ENCODE measurements at regions not wholly inside any gene's neighbourhood (a gene's known extent, or its start where the extent isn't known, plus 50 kb on each side); places are given as distances from the start of the nearest gene placed in this dataset.
"Not testable (repeated sequence)": the region's sequence is repeated elsewhere in the genome, so short reads cannot be mapped to it uniquely, and the experiment has no call there.

DNA sequence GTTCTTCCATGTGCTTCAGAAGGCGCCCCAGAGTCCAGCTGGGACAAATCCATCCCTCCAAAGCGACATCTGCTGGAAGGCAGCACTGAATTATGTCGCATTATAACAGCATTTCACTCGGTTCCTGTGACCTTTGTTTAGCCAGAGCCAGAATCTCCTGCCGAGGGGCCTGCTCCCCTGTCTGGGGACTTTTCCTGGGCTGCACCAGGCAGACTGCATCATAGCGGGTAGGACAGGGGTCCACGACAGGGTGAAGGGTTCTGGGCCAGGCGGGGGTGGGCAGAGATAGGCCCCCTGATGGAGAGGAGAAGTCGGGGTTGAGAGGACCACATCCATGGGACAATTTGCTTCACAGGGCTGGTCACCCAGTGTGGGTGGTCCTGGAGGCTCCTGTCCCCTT, 276.9 kb downstream of the MATN1 start:
- H3K9ac ChIP-seq (ENCODE audit: low read length): no peak overlapping the region
- H3K36me3 ChIP-seq (ENCODE audit: control insufficient read depth, low read depth, low read length): no peaks in the 10 kb centered on the region
- H3K9me3 ChIP-seq (ENCODE audit: control insufficient read depth, low read depth, low read length): no peaks in the 10 kb centered on the region
- no peaks in the 10 kb centered on the region for H3K4me1 ChIP-seq (ENCODE audit: control insufficient read depth, low read depth, low read length)
- no peak overlapping the region for H3K4me3 ChIP-seq (ENCODE audit: low read length)
- no peak overlapping the region for H3K27ac ChIP-seq (ENCODE audit: low read length)
- H3K27me3 ChIP-seq (ENCODE audit: control insufficient read depth, insufficient read depth, low read length): no peaks in the 10 kb centered on the region

DNA sequence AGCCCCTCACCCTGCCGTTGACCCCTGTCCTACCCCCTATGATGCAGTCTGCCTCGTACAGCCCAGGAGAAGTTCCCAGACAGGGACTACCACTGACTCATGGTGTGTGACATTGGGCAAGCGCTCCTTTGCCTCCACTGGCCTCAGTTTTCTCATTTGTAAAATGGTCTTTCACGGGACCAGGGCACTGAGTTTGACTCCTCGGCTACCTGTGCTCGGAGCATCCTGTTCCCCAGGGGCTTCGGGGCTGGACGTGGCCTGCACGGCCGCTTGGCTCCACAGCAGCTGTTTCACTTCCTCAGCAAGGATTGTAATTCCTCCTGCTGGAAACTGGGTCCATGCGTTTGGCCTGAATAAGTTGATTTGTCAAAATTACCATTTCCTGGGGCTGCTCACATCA, 277.3 kb downstream of the MATN1 start:
- no peaks in the 10 kb centered on the region for H3K9me3 ChIP-seq (ENCODE audit: control insufficient read depth, low read depth, low read length)
- H3K4me3 ChIP-seq (ENCODE audit: low read length): no peak overlapping the region
- H3K27me3 ChIP-seq (ENCODE audit: control insufficient read depth, insufficient read depth, low read length): no peaks in the 10 kb centered on the region
- no peaks in the 10 kb centered on the region for H3K4me1 ChIP-seq (ENCODE audit: control insufficient read depth, low read depth, low read length)
- no peak overlapping the region for H3K27ac ChIP-seq (ENCODE audit: low read length)
- no peak overlapping the region for H3K9ac ChIP-seq (ENCODE audit: low read length)
- no peaks in the 10 kb centered on the region for H3K36me3 ChIP-seq (ENCODE audit: control insufficient read depth, low read depth, low read length)

DNA sequence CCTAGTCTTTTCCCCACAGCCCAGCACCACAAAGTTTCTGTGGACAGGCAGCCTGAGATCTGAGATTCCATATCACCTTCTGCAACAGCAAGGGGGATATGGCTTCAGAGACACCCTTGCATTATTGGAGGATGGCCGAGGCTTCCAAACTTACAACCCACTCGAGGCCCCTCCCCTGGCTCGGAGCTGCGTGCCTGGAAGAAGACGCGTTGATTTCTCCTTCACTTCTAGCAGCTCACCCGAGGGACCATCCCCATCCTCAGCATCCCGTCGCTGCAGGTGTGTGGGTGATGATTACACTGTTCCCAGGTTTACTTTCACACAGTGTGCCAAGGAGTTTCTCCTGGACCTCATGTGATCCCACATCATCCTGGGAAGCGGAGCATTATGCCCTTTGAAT, 277.9 kb downstream of the MATN1 start:
- no peaks in the 10 kb centered on the region for H3K36me3 ChIP-seq (ENCODE audit: control insufficient read depth, low read depth, low read length)

DNA sequence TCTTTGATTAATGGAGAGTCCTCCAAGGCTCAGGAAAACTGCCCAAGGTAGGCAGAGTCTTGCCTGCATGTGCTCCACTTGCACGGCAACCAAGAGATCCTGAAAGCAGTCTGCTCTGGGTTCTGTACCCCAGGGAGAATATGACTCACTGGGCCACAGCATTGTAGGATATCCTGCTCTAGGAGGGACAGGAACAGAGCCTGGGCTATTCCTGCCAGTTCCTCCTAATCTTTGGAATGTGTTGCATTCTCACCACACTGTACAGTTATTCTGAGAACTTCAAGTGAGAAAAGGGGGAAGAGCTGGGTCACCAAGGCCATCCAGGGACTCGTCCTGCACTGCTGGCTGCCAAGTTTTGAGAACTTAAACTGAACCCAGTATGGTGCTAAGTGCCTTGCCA, 278.5 kb downstream of the MATN1 start:
- no peaks in the 10 kb centered on the region for H3K9me3 ChIP-seq (ENCODE audit: control insufficient read depth, low read depth, low read length)
- H3K36me3 ChIP-seq (ENCODE audit: control insufficient read depth, low read depth, low read length): no peaks in the 10 kb centered on the region
- no peak overlapping the region for H3K9ac ChIP-seq (ENCODE audit: low read length)
- H3K4me3 ChIP-seq (ENCODE audit: low read length): no peak overlapping the region
- H3K27ac ChIP-seq (ENCODE audit: low read length): no peak overlapping the region
- H3K27me3 ChIP-seq (ENCODE audit: control insufficient read depth, insufficient read depth, low read length): no peaks in the 10 kb centered on the region
- H3K4me1 ChIP-seq (ENCODE audit: control insufficient read depth, low read depth, low read length): no peaks in the 10 kb centered on the region

More for the DNA sequence above, 277.9 kb downstream of the MATN1 start:
- no peaks in the 10 kb centered on the region for H3K9me3 ChIP-seq (ENCODE audit: control insufficient read depth, low read depth, low read length)
- no peak overlapping the region for H3K4me3 ChIP-seq (ENCODE audit: low read length)
- H3K4me1 ChIP-seq (ENCODE audit: control insufficient read depth, low read depth, low read length): no peaks in the 10 kb centered on the region
- no peak overlapping the region for H3K27ac ChIP-seq (ENCODE audit: low read length)
- H3K27me3 ChIP-seq (ENCODE audit: control insufficient read depth, insufficient read depth, low read length): no peaks in the 10 kb centered on the region
- H3K9ac ChIP-seq (ENCODE audit: low read length): no peak overlapping the region

DNA sequence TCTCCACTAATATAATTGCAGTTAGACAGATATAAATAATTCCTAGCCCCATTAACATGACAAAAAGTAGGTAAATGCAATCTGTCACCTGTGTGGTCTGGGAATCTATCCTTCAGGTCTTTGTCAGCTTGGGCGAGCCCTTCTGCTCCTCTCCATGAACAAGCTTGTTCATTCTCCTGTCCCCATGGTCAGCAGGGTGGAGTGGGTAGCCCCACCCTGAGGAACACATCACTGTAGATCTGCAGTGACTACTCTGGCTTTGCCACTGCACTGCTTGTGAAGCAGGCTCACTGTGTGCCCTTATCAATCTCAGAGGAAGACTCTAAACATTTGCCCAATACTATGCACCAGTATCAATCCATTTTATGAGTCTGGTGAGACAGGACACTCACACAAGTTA, 279.0 kb downstream of the MATN1 start:
- Histone ChIP-seq H3K4me3 (ENCODE audit: low read length) (no peak overlapping the region), H3K27me3 (ENCODE audit: control insufficient read depth, insufficient read depth, low read length) (no peaks in the 10 kb centered on the region), H3K36me3 (ENCODE audit: control insufficient read depth, low read depth, low read length) (no peaks in the 10 kb centered on the region), H3K27ac (ENCODE audit: low read length) (no peak overlapping the region), H3K9ac (ENCODE audit: low read length) (no peak overlapping the region), H3K4me1 (ENCODE audit: control insufficient read depth, low read depth, low read length) (no peaks in the 10 kb centered on the region), H3K9me3 (ENCODE audit: control insufficient read depth, low read depth, low read length) (no peaks in the 10 kb centered on the region)

DNA sequence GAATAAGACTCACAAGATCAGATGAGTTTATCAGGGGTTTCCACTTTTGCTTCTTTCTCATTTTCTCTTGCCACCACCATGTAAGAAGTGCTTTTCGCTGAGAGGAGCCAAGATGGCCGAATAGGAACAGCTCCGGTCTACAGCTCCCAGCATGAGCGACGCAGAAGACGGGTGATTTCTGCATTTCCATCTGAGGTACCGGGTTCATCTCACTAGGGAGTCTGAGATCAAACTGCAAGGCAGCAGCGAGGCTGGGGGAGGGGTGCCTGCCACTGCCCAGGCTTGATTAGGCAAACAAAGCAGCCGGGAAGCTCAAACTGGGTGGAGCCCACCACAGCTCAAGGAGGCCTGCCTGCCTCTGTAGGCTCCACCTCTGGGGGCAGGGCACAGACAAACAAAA, 285.1 kb downstream of the MATN1 start:
- not testable (repeated sequence) for H3K4me3 ChIP-seq (ENCODE audit: low read length); H3K36me3 ChIP-seq (ENCODE audit: control insufficient read depth, low read depth, low read length); H3K9me3 ChIP-seq (ENCODE audit: control insufficient read depth, low read depth, low read length); H3K27ac ChIP-seq (ENCODE audit: low read length); H3K9ac ChIP-seq (ENCODE audit: low read length); H3K4me1 ChIP-seq (ENCODE audit: control insufficient read depth, low read depth, low read length); H3K27me3 ChIP-seq (ENCODE audit: control insufficient read depth, insufficient read depth, low read length)

DNA sequence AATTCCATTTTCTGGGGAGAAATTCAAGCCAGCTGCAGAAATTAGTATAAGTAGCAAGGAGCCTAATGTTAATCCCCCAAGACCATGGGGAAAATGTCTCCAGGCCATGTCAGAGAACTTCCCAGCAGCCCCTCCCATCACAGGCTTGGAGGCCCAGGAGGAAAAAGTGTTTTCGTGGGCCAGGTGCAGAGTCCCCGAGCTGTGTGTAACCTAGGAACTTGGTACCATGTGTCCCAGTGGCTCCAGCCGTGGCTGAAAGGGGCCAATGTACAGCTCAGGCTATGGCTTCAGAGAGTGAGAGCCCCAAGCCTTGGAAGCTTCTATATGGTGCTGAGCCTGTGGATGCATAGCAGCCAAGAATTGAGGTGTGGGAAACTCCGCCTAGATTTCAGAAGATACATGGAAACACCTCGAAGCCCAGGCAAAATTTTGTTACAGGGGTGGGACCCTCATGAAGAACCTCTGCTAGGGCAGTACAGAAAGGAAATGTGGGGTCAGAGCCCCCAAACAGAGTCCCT, 286.3 kb downstream of the MATN1 start:
- Histone ChIP-seq H3K4me1 (ENCODE audit: control insufficient read depth, low read depth, low read length) (no peaks in the 10 kb centered on the region), H3K9ac (ENCODE audit: low read length) (no peak overlapping the region), H3K4me3 (ENCODE audit: low read length) (no peak overlapping the region), H3K36me3 (ENCODE audit: control insufficient read depth, low read depth, low read length) (no peaks in the 10 kb centered on the region), H3K27ac (ENCODE audit: low read length) (no peak overlapping the region), H3K27me3 (ENCODE audit: control insufficient read depth, insufficient read depth, low read length) (no peaks in the 10 kb centered on the region), H3K9me3 (ENCODE audit: control insufficient read depth, low read depth, low read length) (no peaks in the 10 kb centered on the region)

DNA sequence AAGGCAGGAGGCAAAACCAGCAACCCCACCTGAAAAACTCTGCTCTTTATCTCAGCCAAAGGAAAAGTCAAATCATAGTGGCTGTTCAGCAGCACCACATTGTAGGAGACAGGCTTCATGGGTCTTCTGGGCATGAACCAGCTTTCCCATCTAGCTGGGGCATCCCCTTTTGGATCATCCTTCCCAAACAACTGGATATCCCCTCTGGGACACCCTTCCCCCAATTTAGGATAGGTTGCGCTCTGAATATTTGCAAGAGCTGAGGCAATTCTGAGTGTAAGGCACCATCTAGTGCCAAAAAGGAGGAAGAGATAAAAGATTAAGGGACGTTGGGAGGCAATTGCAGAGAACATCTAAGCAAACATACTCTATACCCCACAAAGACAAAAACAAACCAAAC, 295.8 kb downstream of the MATN1 start:
- no peaks in the 10 kb centered on the region for H3K36me3 ChIP-seq (ENCODE audit: control insufficient read depth, low read depth, low read length)
- H3K4me3 ChIP-seq (ENCODE audit: low read length): no peak overlapping the region
- peaks cover 5% of the 10 kb centered on the region for H3K4me1 ChIP-seq (ENCODE audit: control insufficient read depth, low read depth, low read length)
- no peak overlapping the region for H3K27ac ChIP-seq (ENCODE audit: low read length)
- H3K9me3 ChIP-seq (ENCODE audit: control insufficient read depth, low read depth, low read length): no peaks in the 10 kb centered on the region
- no peak overlapping the region for H3K9ac ChIP-seq (ENCODE audit: low read length)
- no peaks in the 10 kb centered on the region for H3K27me3 ChIP-seq (ENCODE audit: control insufficient read depth, insufficient read depth, low read length)

DNA sequence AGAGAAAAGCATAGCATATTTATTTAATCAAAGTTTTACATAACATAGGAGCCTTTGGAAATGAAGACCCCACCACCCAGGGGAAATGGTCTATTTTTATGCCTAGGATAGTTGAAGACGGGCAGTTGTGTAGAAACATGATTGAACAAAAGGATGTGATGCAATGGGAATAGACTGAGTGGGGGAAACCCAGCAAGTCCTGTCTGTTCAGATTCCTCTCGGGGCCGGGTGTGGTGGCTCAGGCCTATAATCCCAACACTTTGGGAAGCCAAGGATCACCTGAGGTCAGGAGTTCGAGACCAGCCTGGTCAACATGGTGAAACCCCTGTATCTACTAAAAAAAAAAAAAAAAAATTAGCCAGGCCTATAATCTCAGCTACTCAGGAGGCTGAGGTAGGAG, 298.3 kb downstream of the MATN1 start:
- Histone ChIP-seq H3K36me3 (ENCODE audit: control insufficient read depth, low read depth, low read length) (no peaks in the 10 kb centered on the region), H3K4me1 (ENCODE audit: control insufficient read depth, low read depth, low read length) (peaks cover 5% of the 10 kb centered on the region), H3K9me3 (ENCODE audit: control insufficient read depth, low read depth, low read length) (no peaks in the 10 kb centered on the region), H3K4me3 (ENCODE audit: low read length) (no peak overlapping the region), H3K9ac (ENCODE audit: low read length) (no peak overlapping the region), H3K27ac (ENCODE audit: low read length) (no peak overlapping the region), H3K27me3 (ENCODE audit: control insufficient read depth, insufficient read depth, low read length) (no peaks in the 10 kb centered on the region)

DNA sequence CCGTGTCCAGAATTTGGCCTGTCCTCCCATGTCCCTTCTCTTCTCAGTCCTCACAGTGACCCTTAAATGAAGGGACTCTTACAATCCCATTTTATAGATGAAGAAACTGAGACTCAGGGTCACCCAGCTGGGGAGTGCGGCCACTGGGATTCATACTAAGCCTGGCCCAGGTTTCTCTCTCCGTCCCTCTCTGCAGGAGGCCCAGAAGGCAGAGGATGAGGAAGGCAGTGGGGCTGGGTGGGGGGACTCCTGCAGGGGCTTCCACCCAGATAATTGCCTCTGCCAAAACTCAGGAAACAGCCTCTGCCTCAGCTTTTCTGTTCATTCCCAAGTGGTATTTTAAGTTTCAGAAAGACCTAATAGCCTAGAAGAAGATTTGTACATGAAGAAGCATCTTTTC, 299.8 kb downstream of the MATN1 start:
- no peaks in the 10 kb centered on the region for H3K27me3 ChIP-seq (ENCODE audit: control insufficient read depth, insufficient read depth, low read length)
- no peak overlapping the region for H3K9ac ChIP-seq (ENCODE audit: low read length)
- H3K9me3 ChIP-seq (ENCODE audit: control insufficient read depth, low read depth, low read length): no peaks in the 10 kb centered on the region
- H3K4me3 ChIP-seq (ENCODE audit: low read length): no peak overlapping the region
- peaks cover 5% of the 10 kb centered on the region for H3K4me1 ChIP-seq (ENCODE audit: control insufficient read depth, low read depth, low read length)
- H3K27ac ChIP-seq (ENCODE audit: low read length): no peak overlapping the region
- no peaks in the 10 kb centered on the region for H3K36me3 ChIP-seq (ENCODE audit: control insufficient read depth, low read depth, low read length)

DNA sequence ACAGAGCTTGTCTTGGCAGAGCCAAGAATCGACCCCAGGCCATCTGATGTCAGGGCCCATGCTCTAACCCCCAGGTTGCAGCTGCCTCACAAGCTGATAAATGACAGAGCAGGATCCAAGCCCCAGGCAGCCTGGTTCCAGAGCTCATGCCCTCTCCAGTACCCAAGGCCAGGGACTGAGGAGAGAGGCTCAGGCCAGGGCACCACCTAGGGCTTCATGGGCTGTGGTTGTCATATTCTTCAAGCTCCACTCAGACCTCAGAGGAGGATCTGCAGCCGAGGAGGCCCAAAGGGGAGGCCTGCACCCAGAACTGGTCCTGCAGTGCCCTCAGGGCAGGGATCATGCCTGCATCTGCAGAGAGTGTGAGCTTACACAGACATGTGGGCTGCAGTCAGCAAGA, 301.1 kb downstream of the MATN1 start:
- no peaks in the 10 kb centered on the region for H3K9me3 ChIP-seq (ENCODE audit: control insufficient read depth, low read depth, low read length)
- no peak overlapping the region for H3K9ac ChIP-seq (ENCODE audit: low read length)
- no peak overlapping the region for H3K27ac ChIP-seq (ENCODE audit: low read length)
- H3K27me3 ChIP-seq (ENCODE audit: control insufficient read depth, insufficient read depth, low read length): no peaks in the 10 kb centered on the region
- H3K36me3 ChIP-seq (ENCODE audit: control insufficient read depth, low read depth, low read length): no peaks in the 10 kb centered on the region
- peaks cover 2% of the 10 kb centered on the region for H3K4me1 ChIP-seq (ENCODE audit: control insufficient read depth, low read depth, low read length)
- no peak overlapping the region for H3K4me3 ChIP-seq (ENCODE audit: low read length)

DNA sequence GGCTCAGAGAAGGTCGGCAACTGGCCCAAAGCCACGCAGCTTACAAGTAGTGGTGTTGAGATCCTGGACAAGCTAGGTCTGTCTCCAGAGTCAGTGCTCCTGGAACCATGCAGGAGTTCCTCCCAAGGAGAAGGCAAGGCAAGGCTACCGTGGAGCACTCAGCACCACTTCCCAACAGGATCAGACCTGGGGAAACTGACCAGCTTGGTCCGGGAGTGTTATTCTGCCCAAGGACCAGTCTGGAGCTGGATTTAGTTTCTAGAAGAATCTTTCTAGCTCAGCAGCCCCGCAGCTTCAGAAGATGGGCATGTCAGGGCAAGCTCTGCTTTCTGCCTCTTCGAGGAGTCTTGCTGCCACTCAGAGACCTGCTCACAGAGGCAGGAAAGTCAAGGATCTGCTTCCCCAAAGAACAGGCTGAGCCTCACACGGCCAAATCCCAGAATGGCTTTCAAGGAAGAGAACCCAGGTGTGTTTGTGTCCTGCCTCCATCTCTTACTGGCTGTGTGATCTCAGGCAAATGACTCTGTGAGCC, 302.8 kb downstream of the MATN1 start:
- H3K9me3 ChIP-seq (ENCODE audit: control insufficient read depth, low read depth, low read length): no peaks in the 10 kb centered on the region
- no peak overlapping the region for H3K4me3 ChIP-seq (ENCODE audit: low read length)
- H3K36me3 ChIP-seq (ENCODE audit: control insufficient read depth, low read depth, low read length): no peaks in the 10 kb centered on the region
- no peak overlapping the region for H3K27ac ChIP-seq (ENCODE audit: low read length)
- H3K4me1 ChIP-seq (ENCODE audit: control insufficient read depth, low read depth, low read length): no peaks in the 10 kb centered on the region
- H3K9ac ChIP-seq (ENCODE audit: low read length): no peak overlapping the region
- H3K27me3 ChIP-seq (ENCODE audit: control insufficient read depth, insufficient read depth, low read length): no peaks in the 10 kb centered on the region

Data from iPS-18a (cell line).